ENCODE measurements at regions not wholly inside any gene's neighbourhood (a gene's known extent, or its start where the extent isn't known, plus 50 kb on each side); places are given as distances from the start of the nearest gene placed in this dataset.

DNA sequence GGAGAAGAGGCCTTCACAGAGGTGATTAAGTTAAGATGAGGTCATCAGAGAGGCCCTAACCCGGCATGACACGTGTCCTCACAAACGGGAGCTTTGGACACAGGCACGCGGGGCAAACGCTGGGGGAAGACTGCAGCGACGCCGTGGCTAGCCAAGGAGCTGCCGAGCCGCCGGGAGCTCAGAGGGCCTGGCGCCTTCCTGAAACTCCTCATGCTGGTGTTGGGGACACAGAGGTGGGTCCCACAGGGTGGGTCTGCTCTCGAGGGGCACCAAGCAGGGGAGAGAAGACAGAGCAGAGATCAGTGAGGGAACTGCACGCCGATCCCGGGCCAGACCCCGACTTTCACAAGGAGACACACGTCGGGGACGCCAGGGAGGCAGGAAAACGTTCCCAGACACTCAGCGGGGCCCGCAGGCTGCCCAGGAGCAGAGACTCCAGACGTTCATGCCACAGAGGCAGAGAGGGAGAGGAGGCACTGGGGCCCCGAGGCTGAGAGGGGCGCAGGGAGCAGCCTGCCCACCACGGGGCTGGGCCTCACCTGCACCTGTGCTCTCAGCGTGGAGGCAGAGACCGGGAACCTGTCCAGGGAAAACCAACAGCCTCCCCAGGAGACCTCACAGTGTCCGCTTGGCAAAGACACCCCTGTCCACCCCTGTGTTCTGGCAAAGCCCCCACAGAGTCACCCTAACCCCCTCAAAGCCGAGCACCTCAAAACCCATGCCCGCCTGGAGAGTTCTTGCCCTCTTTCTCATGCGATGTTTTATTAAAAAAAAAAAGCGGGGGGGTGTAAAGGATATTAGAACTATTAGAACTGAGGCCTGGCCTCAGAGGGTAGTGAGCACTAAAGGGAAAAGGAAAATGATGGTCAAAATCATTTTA, 103.8 kb downstream of the PDGFA start:
- Histone ChIP-seq H3K36me3 (ENCODE audit: control insufficient read depth, insufficient read depth, low read length) (no peaks in the 10 kb centered on the region), H3K27ac (ENCODE audit: low read depth, low read length) (no peak overlapping the region), H3K9me3 (ENCODE audit: control insufficient read depth, low read length) (peaks cover 9% of the 10 kb centered on the region), H3K4me3 (ENCODE audit: low read length) (no peak overlapping the region), H3K9ac (ENCODE audit: extremely low read depth, low read length, poor library complexity, severe bottlenecking) (no peak overlapping the region), H3K27me3 (ENCODE audit: control insufficient read depth, insufficient read depth, low read length, poor library complexity, severe bottlenecking) (no peaks in the 10 kb centered on the region), H3K4me1 (ENCODE audit: control insufficient read depth, insufficient read depth, low read length) (no peaks in the 10 kb centered on the region)
- DNase-seq, result peak; percentile 45
- Mint-ChIP-seq H3K27ac (no peak overlapping the region), H3K4me1 (no peaks in the 10 kb centered on the region), H3K9me3 (peaks cover 19% of the 10 kb centered on the region), H3K36me3 (ENCODE audit: low read depth) (no peaks in the 10 kb centered on the region), H3K4me3 (no peak overlapping the region), H3K27me3 (ENCODE audit: insufficient read depth) (peaks cover 3% of the 10 kb centered on the region)
- TF ChIP-seq, protein P1, sequence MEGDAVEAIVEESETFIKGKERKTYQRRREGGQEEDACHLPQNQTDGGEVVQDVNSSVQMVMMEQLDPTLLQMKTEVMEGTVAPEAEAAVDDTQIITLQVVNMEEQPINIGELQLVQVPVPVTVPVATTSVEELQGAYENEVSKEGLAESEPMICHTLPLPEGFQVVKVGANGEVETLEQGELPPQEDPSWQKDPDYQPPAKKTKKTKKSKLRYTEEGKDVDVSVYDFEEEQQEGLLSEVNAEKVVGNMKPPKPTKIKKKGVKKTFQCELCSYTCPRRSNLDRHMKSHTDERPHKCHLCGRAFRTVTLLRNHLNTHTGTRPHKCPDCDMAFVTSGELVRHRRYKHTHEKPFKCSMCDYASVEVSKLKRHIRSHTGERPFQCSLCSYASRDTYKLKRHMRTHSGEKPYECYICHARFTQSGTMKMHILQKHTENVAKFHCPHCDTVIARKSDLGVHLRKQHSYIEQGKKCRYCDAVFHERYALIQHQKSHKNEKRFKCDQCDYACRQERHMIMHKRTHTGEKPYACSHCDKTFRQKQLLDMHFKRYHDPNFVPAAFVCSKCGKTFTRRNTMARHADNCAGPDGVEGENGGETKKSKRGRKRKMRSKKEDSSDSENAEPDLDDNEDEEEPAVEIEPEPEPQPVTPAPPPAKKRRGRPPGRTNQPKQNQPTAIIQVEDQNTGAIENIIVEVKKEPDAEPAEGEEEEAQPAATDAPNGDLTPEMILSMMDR (conservative IDR thresholded peaks at IDR 0.05), result no peak
- WGBS, 2 experiments (ENCODE audit: insufficient coverage in 1 of 2, insufficient read length in 1 of 2), result 88 to 92% methylated on average over 21 to 35 of the region's 35 CpGs

DNA sequence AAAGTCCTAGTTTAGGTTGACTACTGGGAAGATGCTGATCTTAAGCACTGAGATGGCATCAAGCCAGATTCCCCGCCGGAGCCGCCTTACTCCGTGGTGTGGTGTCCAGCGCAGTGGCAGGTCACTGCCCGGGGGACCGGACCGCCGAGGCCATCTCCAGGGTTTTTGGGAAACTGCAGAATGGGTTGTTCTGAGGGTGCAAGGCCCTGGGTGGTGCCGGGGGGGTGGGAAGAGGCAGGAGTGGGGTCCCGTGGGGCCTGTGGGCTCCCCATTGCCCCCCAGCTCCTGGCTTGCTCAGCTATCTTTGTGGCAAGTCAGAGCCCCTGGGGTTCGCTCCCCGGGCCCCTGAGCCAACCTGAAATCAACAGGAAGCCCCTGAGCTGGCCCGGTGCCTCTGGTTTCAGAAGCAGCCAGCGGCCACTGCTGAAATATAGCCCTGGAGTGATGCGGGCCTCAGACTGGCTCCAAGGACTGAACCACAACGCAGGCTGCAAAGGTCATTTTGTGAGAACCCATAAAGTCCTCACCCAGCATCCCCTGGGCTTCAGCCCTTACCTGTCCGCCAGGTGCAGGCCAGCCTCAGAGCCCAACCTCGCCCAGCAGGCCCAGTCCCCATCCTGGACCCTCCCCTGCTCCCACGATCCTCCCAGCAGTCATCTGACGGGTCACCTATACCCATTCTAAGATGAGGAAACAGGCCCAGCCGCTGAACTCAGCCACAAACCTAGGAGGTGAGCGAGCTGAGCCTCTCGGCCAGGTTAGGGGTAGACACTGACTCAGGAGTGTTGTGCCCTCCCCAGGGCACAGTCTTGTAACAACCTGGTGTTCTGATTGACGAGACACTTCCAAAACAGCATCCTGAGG, 102.7 kb downstream of the PDGFA start:
- Histone ChIP-seq H3K36me3 (ENCODE audit: control insufficient read depth, insufficient read depth, low read length) (no peaks in the 10 kb centered on the region), H3K27ac (ENCODE audit: low read depth, low read length) (no peak overlapping the region), H3K4me1 (ENCODE audit: control insufficient read depth, insufficient read depth, low read length) (no peaks in the 10 kb centered on the region), H3K4me3 (ENCODE audit: low read length) (no peak overlapping the region), H3K27me3 (ENCODE audit: control insufficient read depth, insufficient read depth, low read length, poor library complexity, severe bottlenecking) (no peaks in the 10 kb centered on the region), H3K9ac (ENCODE audit: extremely low read depth, low read length, poor library complexity, severe bottlenecking) (no peak overlapping the region), H3K9me3 (ENCODE audit: control insufficient read depth, low read length) (peaks cover 9% of the 10 kb centered on the region)
- Mint-ChIP-seq H3K36me3 (ENCODE audit: low read depth) (no peaks in the 10 kb centered on the region), H3K4me1 (no peaks in the 10 kb centered on the region), H3K4me3 (no peak overlapping the region), H3K9me3 (peaks cover 19% of the 10 kb centered on the region), H3K27me3 (ENCODE audit: insufficient read depth) (peaks cover 3% of the 10 kb centered on the region), H3K27ac (no peak overlapping the region)
- DNase-seq, result peak; percentile 27
- 94 to 96% methylated on average over 18 to 25 of the region's 25 CpGs for WGBS, 2 experiments (ENCODE audit: insufficient coverage in 1 of 2, insufficient read length in 1 of 2)
- TF ChIP-seq, protein P1 (conservative IDR thresholded peaks at IDR 0.05), result no peak

DNA sequence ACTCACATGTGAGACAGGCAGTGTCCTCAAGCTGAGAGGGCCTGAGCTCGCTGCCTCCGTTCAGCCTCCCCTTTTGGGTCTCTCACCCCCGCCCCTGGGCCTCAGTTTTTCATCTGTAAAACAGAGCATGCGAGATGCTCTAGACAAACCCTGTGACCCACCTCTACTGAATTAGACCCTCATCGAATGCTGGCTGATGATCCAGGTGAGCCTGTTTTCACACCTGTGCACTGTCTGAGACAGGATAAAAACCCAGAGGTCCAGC, 102.1 kb downstream of the PDGFA start:
- H3K4me1 ChIP-seq (ENCODE audit: control insufficient read depth, insufficient read depth, low read length), result no peaks in the 10 kb centered on the region
- peaks cover 19% of the 10 kb centered on the region for H3K9me3 Mint-ChIP-seq
- no peak overlapping the region for H3K9ac ChIP-seq (ENCODE audit: extremely low read depth, low read length, poor library complexity, severe bottlenecking)
- WGBS, 2 experiments (ENCODE audit: insufficient coverage in 1 of 2, insufficient read length in 1 of 2), result 94 to 98% methylated on average over 5 of the region's 5 CpGs
- peaks cover 9% of the 10 kb centered on the region for H3K9me3 ChIP-seq (ENCODE audit: control insufficient read depth, low read length)
- TF ChIP-seq, protein P1 (conservative IDR thresholded peaks at IDR 0.05), result no peak
- no peaks in the 10 kb centered on the region for H3K36me3 ChIP-seq (ENCODE audit: control insufficient read depth, insufficient read depth, low read length)
- no peaks in the 10 kb centered on the region for H3K4me1 Mint-ChIP-seq
- no peak overlapping the region for H3K4me3 ChIP-seq (ENCODE audit: low read length)
- no peak overlapping the region for H3K4me3 Mint-ChIP-seq
- H3K27ac ChIP-seq (ENCODE audit: low read depth, low read length), result no peak overlapping the region
- peaks cover 3% of the 10 kb centered on the region for H3K27me3 Mint-ChIP-seq (ENCODE audit: insufficient read depth)
- no peaks in the 10 kb centered on the region for H3K36me3 Mint-ChIP-seq (ENCODE audit: low read depth)
- no peaks in the 10 kb centered on the region for H3K27me3 ChIP-seq (ENCODE audit: control insufficient read depth, insufficient read depth, low read length, poor library complexity, severe bottlenecking)
- DNase-seq, result no peak
- H3K27ac Mint-ChIP-seq, result no peak overlapping the region

All from endodermal cell (in vitro differentiated cells).